22Rv1 (cell line): ENCODE measurements at regions not wholly inside any gene's neighbourhood (a gene's known extent, or its start where the extent isn't known, plus 50 kb on each side); places are given as distances from the start of the nearest gene placed in this dataset.

Source experiments
- ZFX ChIP-seq: fragments of 450-650 bp; IDR thresholded peaks from 2 replicates; pipeline ENCODE4 v1.6.1; 2017; ENCODE audit warnings: antibody characterized with exemption, borderline replicate concordance
- TF ChIP-seq, protein P1 (sequence below): fragments of 450-650 bp; IDR thresholded peaks from 2 replicates; pipeline ENCODE4 v1.5.1; 2017; ENCODE audit warnings: mild to moderate bottlenecking

- TF ChIP-seq, protein P1, sequence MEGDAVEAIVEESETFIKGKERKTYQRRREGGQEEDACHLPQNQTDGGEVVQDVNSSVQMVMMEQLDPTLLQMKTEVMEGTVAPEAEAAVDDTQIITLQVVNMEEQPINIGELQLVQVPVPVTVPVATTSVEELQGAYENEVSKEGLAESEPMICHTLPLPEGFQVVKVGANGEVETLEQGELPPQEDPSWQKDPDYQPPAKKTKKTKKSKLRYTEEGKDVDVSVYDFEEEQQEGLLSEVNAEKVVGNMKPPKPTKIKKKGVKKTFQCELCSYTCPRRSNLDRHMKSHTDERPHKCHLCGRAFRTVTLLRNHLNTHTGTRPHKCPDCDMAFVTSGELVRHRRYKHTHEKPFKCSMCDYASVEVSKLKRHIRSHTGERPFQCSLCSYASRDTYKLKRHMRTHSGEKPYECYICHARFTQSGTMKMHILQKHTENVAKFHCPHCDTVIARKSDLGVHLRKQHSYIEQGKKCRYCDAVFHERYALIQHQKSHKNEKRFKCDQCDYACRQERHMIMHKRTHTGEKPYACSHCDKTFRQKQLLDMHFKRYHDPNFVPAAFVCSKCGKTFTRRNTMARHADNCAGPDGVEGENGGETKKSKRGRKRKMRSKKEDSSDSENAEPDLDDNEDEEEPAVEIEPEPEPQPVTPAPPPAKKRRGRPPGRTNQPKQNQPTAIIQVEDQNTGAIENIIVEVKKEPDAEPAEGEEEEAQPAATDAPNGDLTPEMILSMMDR: no peak
- no peak for TF ChIP-seq ZFX
Measured at GRCh38 chr14:54121466-54122027, 164.9 kb upstream of the BMP4 start.
